ENCODE measurements at regions not wholly inside any gene's neighbourhood (a gene's known extent, or its start where the extent isn't known, plus 50 kb on each side); places are given as distances from the start of the nearest gene placed in this dataset.
A peak's percentile ranks its signal among the peaks of the same experiment; 100 is the strongest.

GRCh38 chr5:175098301-175098700 lies 345.7 kb downstream of the DRD1 start:
- no peak for DNase-seq

- DNase-seq: no peak
Observed at GRCh38 chr5:175096469-175097165, 347.4 kb downstream of the DRD1 start.

- no peak for DNase-seq
Observed at GRCh38 chr5:175094461-175094860, 349.5 kb downstream of the DRD1 start.

GRCh38 chr5:175092691-175093090 lies 351.3 kb downstream of the DRD1 start:
- no peak for DNase-seq

GRCh38 chr5:175088963-175089362 lies 355.0 kb downstream of the DRD1 start:
- no peak for DNase-seq

- no peak for DNase-seq
Observed at GRCh38 chr5:175082866-175083590, 358.6 kb downstream of the MSX2 start.

GRCh38 chr5:175082346-175082745 lies 358.0 kb downstream of the MSX2 start:
- no peak for DNase-seq

GRCh38 chr5:175079707-175080106 lies 355.3 kb downstream of the MSX2 start:
- no peak for DNase-seq

- no peak for DNase-seq
Observed at GRCh38 chr5:175070283-175070682, 345.9 kb downstream of the MSX2 start.

- DNase-seq: no peak
Observed at GRCh38 chr5:175060257-175060656, 335.9 kb downstream of the MSX2 start.

GRCh38 chr5:175059687-175060211 lies 335.4 kb downstream of the MSX2 start:
- DNase-seq: peak in 1 of 2 donors; percentile 2

GRCh38 chr5:175056831-175057230 lies 332.4 kb downstream of the MSX2 start:
- DNase-seq: no peak

GRCh38 chr5:175054243-175054642 lies 329.9 kb downstream of the MSX2 start:
- DNase-seq: no peak

GRCh38 chr5:175052351-175052750 lies 328.0 kb downstream of the MSX2 start:
- DNase-seq: no peak

GRCh38 chr5:175047048-175047447 lies 322.7 kb downstream of the MSX2 start:
- DNase-seq: no peak

GRCh38 chr5:175045820-175046219 lies 321.4 kb downstream of the MSX2 start:
- no peak for DNase-seq

GRCh38 chr5:175037820-175038219 lies 313.4 kb downstream of the MSX2 start:
- DNase-seq: no peak

GRCh38 chr5:175035882-175036533 lies 311.6 kb downstream of the MSX2 start:
- DNase-seq: no peak

GRCh38 chr5:175034924-175035323 lies 310.5 kb downstream of the MSX2 start:
- no peak for DNase-seq

GRCh38 chr5:175032741-175033151 lies 308.4 kb downstream of the MSX2 start:
- DNase-seq: no peak

- DNase-seq: no peak
Observed at GRCh38 chr5:175032013-175032412, 307.6 kb downstream of the MSX2 start.

- DNase-seq: no peak
Observed at GRCh38 chr5:175027390-175027789, 303.0 kb downstream of the MSX2 start.

- no peak for DNase-seq
Observed at GRCh38 chr5:175025077-175025476, 300.7 kb downstream of the MSX2 start.

Data from stimulated activated CD4-positive, alpha-beta T cell treated with anti-CD3 and anti-CD28 coated beads, Interleukin-2, amount 100 ng/mL, for 48 hours (primary cell).